ENCODE measurements at regions not wholly inside any gene's neighbourhood (a gene's known extent, or its start where the extent isn't known, plus 50 kb on each side); places are given as distances from the start of the nearest gene placed in this dataset.

- Histone ChIP-seq H3K4me1 (ENCODE audit: control insufficient read depth in 2 of 3, insufficient read depth in 2 of 3, low read depth in 1 of 3, low read length in 3 of 3) (no peaks in the 10 kb centered on the region), H3K27me3 (ENCODE audit: control insufficient read depth, insufficient read depth, low read length) (no peaks in the 10 kb centered on the region), H3K9ac (ENCODE audit: low read length in 3 of 3) (no peak overlapping the region), H3K4me3 (ENCODE audit: low read length in 3 of 3) (no peak overlapping the region), H3K27ac (ENCODE audit: low read depth in 2 of 2, low read length in 2 of 2) (no peak overlapping the region), H3K9me3 (ENCODE audit: control insufficient read depth in 2 of 3, insufficient read depth in 1 of 3, low read length in 3 of 3) (peaks cover 0 to 2% (median 0%) of the 10 kb centered on the region in 3 donors), H3K36me3 (ENCODE audit: control insufficient read depth in 2 of 3, insufficient read depth in 3 of 3, low read length in 3 of 3) (no peaks in the 10 kb centered on the region)
- intact Hi-C loops (cut with DNase I), result no loop called here
- FAIRE-seq (no peak), DNase-seq (no peak)
- no peak for TF ChIP-seq CTCF (IDR thresholded peaks at IDR 0.05; ENCODE audit: borderline replicate concordance, extremely low read depth, insufficient read depth)
Measured at GRCh38 chr4:10942156-10942555, 257.6 kb upstream of the CLNK start.

GRCh38 chr4:10929818-10930217, 245.2 kb upstream of the CLNK start:
- H3K4me1 ChIP-seq (ENCODE audit: control insufficient read depth in 2 of 3, insufficient read depth in 2 of 3, low read depth in 1 of 3, low read length in 3 of 3), result no peaks in the 10 kb centered on the region
- DNase-seq (no peak), FAIRE-seq (no peak)
- no peak overlapping the region for H3K9ac ChIP-seq (ENCODE audit: low read length in 3 of 3)
- no peaks in the 10 kb centered on the region for H3K9me3 ChIP-seq (ENCODE audit: control insufficient read depth in 2 of 3, insufficient read depth in 1 of 3, low read length in 3 of 3)
- no peaks in the 10 kb centered on the region for H3K36me3 ChIP-seq (ENCODE audit: control insufficient read depth in 2 of 3, insufficient read depth in 3 of 3, low read length in 3 of 3)
- no peak overlapping the region for H3K4me3 ChIP-seq (ENCODE audit: low read length in 3 of 3)
- no peaks in the 10 kb centered on the region for H3K27me3 ChIP-seq (ENCODE audit: control insufficient read depth, insufficient read depth, low read length)
- no peak overlapping the region for H3K27ac ChIP-seq (ENCODE audit: low read depth in 2 of 2, low read length in 2 of 2)
- no peak for TF ChIP-seq CTCF (IDR thresholded peaks at IDR 0.05; ENCODE audit: borderline replicate concordance, extremely low read depth, insufficient read depth)
- intact Hi-C loops (cut with DNase I), result no loop called here

GRCh38 chr4:10925996-10926395, 241.4 kb upstream of the CLNK start:
- DNase-seq (no peak), FAIRE-seq (no peak)
- Histone ChIP-seq H3K9me3 (ENCODE audit: control insufficient read depth in 2 of 3, insufficient read depth in 1 of 3, low read length in 3 of 3) (no peaks in the 10 kb centered on the region), H3K9ac (ENCODE audit: low read length in 3 of 3) (no peak overlapping the region), H3K36me3 (ENCODE audit: control insufficient read depth in 2 of 3, insufficient read depth in 3 of 3, low read length in 3 of 3) (no peaks in the 10 kb centered on the region), H3K27me3 (ENCODE audit: control insufficient read depth, insufficient read depth, low read length) (no peaks in the 10 kb centered on the region), H3K4me1 (ENCODE audit: control insufficient read depth in 2 of 3, insufficient read depth in 2 of 3, low read depth in 1 of 3, low read length in 3 of 3) (no peaks in the 10 kb centered on the region), H3K27ac (ENCODE audit: low read depth in 2 of 2, low read length in 2 of 2) (no peak overlapping the region), H3K4me3 (ENCODE audit: low read length in 3 of 3) (no peak overlapping the region)
- TF ChIP-seq CTCF (IDR thresholded peaks at IDR 0.05; ENCODE audit: borderline replicate concordance, extremely low read depth, insufficient read depth), result no peak
- intact Hi-C loops (cut with DNase I), result no loop called here

- FAIRE-seq, result no peak
- H3K27me3 ChIP-seq (ENCODE audit: control insufficient read depth, insufficient read depth, low read length), result no peaks in the 10 kb centered on the region
- no peak for TF ChIP-seq CTCF (IDR thresholded peaks at IDR 0.05; ENCODE audit: borderline replicate concordance, extremely low read depth, insufficient read depth)
Measured at GRCh38 chr4:10924274-10924673, 239.7 kb upstream of the CLNK start.

More at GRCh38 chr4:10924274-10924673, 239.7 kb upstream of the CLNK start:
- intact Hi-C loops (cut with DNase I), result no loop called here
- DNase-seq, result no peak
- H3K27ac ChIP-seq (ENCODE audit: low read depth in 2 of 2, low read length in 2 of 2), result no peak overlapping the region
- no peak overlapping the region for H3K4me3 ChIP-seq (ENCODE audit: low read length in 3 of 3)
- H3K9me3 ChIP-seq (ENCODE audit: control insufficient read depth in 2 of 3, insufficient read depth in 1 of 3, low read length in 3 of 3), result no peaks in the 10 kb centered on the region
- no peaks in the 10 kb centered on the region for H3K36me3 ChIP-seq (ENCODE audit: control insufficient read depth in 2 of 3, insufficient read depth in 3 of 3, low read length in 3 of 3)
- H3K9ac ChIP-seq (ENCODE audit: low read length in 3 of 3), result no peak overlapping the region
- H3K4me1 ChIP-seq (ENCODE audit: control insufficient read depth in 2 of 3, insufficient read depth in 2 of 3, low read depth in 1 of 3, low read length in 3 of 3), result no peaks in the 10 kb centered on the region

Data from kidney (tissue), 13 donors.